Adrenal gland (tissue), 5 donors: ENCODE measurements at regions not wholly inside any gene's neighbourhood (a gene's known extent, or its start where the extent isn't known, plus 50 kb on each side); places are given as distances from the start of the nearest gene placed in this dataset.

Experiments
- POLR2A ChIP-seq, 2 donors: fragments of 450-650 bp; IDR thresholded peaks; one replicate each; pipeline ENCODE4 v1.6.1; 2017; ENCODE audit warnings: antibody characterized with exemption in 2 of 2, mild to moderate bottlenecking in 2 of 2, moderate library complexity in 1 of 2
- TF ChIP-seq, protein P1 (sequence below), 6 experiments: fragments of 450-650 bp in 4 of 6; fragments of 200-600 bp in 2 of 6; sonication (generic) in 1 of 6; IDR thresholded peaks; 1 replicate in 5 of 6; 2 replicates in 1 of 6; pipeline versions ENCODE4 v1.5.1 to v1.8.0; 2016 to 2021; ENCODE audit warnings: antibody characterized with exemption in 6 of 6, mild to moderate bottlenecking in 2 of 6, moderate library complexity in 1 of 6
- donor health status: DM: no; HTN: no; CAD: no.

GRCh38 chr20:47859278-47859677 lies 74.0 kb upstream of the SULF2 start:
- TF ChIP-seq, protein P1, sequence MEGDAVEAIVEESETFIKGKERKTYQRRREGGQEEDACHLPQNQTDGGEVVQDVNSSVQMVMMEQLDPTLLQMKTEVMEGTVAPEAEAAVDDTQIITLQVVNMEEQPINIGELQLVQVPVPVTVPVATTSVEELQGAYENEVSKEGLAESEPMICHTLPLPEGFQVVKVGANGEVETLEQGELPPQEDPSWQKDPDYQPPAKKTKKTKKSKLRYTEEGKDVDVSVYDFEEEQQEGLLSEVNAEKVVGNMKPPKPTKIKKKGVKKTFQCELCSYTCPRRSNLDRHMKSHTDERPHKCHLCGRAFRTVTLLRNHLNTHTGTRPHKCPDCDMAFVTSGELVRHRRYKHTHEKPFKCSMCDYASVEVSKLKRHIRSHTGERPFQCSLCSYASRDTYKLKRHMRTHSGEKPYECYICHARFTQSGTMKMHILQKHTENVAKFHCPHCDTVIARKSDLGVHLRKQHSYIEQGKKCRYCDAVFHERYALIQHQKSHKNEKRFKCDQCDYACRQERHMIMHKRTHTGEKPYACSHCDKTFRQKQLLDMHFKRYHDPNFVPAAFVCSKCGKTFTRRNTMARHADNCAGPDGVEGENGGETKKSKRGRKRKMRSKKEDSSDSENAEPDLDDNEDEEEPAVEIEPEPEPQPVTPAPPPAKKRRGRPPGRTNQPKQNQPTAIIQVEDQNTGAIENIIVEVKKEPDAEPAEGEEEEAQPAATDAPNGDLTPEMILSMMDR (IDR thresholded peaks at IDR 0.05): no peak
- no peak for TF ChIP-seq POLR2A (IDR thresholded peaks at IDR 0.05)
